Stimulated activated naive CD8-positive, alpha-beta T cell treated with anti-CD3 and anti-CD28 coated beads, Interleukin-15, amount 100 ng/mL, for 72 hours (primary cell): ENCODE measurements at regions not wholly inside any gene's neighbourhood (a gene's known extent, or its start where the extent isn't known, plus 50 kb on each side); places are given as distances from the start of the nearest gene placed in this dataset.
A peak's percentile ranks its signal among the peaks of the same experiment; 100 is the strongest.

Source experiments
- ATAC-seq: fragments of 150-1000 bp; cut with Tn5 transposase; 2 replicates; pipeline ENCODE4 v1.10.0; 2021; ENCODE audit warnings: mild to moderate bottlenecking, moderate library complexity
- DNase-seq, 2 donors: peaks; one replicate each; pipeline ENCODE4 v3.0.0; 2021 to 2022
- H3K27ac Mint-ChIP-seq, 2 donors: one replicate each; pipeline ENCODE4 v1.8.0; 2022; ENCODE audit warnings: mild to moderate bottlenecking in 2 of 2, mixed read lengths in 2 of 2, moderate library complexity in 2 of 2
- H3K27me3 Mint-ChIP-seq: one replicate; pipeline ENCODE4 v1.8.0; 2022; ENCODE audit warnings: mixed read lengths
- H3K4me1 Mint-ChIP-seq: one replicate; pipeline ENCODE4 v1.8.0; 2022; ENCODE audit warnings: mild to moderate bottlenecking, mixed read lengths
- H3K4me3 Mint-ChIP-seq, 2 donors: one replicate each; pipeline ENCODE4 v1.8.0; 2022; ENCODE audit warnings: mild to moderate bottlenecking in 2 of 2, mixed read lengths in 2 of 2, moderate library complexity in 1 of 2
- H3K9me3 Mint-ChIP-seq, 2 donors: one replicate each; pipeline ENCODE4 v1.8.0; 2022; ENCODE audit warnings: mixed read lengths in 2 of 2

- peaks cover under 1% of the 10 kb centered on the region for H3K27me3 Mint-ChIP-seq
- H3K9me3 Mint-ChIP-seq, result no peaks in the 10 kb centered on the region
- no peak overlapping the region for H3K4me3 Mint-ChIP-seq
- no peaks in the 10 kb centered on the region for H3K4me1 Mint-ChIP-seq
- DNase-seq, result no peak
- no peak for ATAC-seq
- H3K27ac Mint-ChIP-seq, result no peak overlapping the region
These were observed 51.0 kb downstream of the POU3F3 start for GRCh38 chr2:104904889-104905288.

- H3K27ac Mint-ChIP-seq, result no peak overlapping the region
- H3K27me3 Mint-ChIP-seq, result no peaks in the 10 kb centered on the region
- DNase-seq, result no peak
- no peak for ATAC-seq
- H3K9me3 Mint-ChIP-seq, result no peaks in the 10 kb centered on the region
- H3K4me1 Mint-ChIP-seq, result no peaks in the 10 kb centered on the region
- no peak overlapping the region for H3K4me3 Mint-ChIP-seq
These were observed 55.4 kb downstream of the POU3F3 start for GRCh38 chr2:104909317-104909716.

GRCh38 chr2:104914509-104914908, 60.6 kb downstream of the POU3F3 start:
- no peaks in the 10 kb centered on the region for H3K27me3 Mint-ChIP-seq
- no peak overlapping the region for H3K27ac Mint-ChIP-seq
- H3K4me1 Mint-ChIP-seq, result no peaks in the 10 kb centered on the region
- ATAC-seq (no peak), DNase-seq (no peak)
- no peak overlapping the region for H3K4me3 Mint-ChIP-seq
- no peaks in the 10 kb centered on the region for H3K9me3 Mint-ChIP-seq

GRCh38 chr2:104915107-104915793, 61.3 kb downstream of the POU3F3 start:
- H3K9me3 Mint-ChIP-seq, result peaks cover 0 to 1% of the 10 kb centered on the region in 2 donors
- H3K4me1 Mint-ChIP-seq, result no peaks in the 10 kb centered on the region
- no peak for DNase-seq
- no peak overlapping the region for H3K27ac Mint-ChIP-seq
- H3K4me3 Mint-ChIP-seq, result no peak overlapping the region
- no peaks in the 10 kb centered on the region for H3K27me3 Mint-ChIP-seq
- no peak for ATAC-seq

- Mint-ChIP-seq H3K27me3 (no peaks in the 10 kb centered on the region), H3K9me3 (peaks cover 0 to 24% of the 10 kb centered on the region in 2 donors), H3K4me1 (no peaks in the 10 kb centered on the region), H3K4me3 (no peak overlapping the region), H3K27ac (no peak overlapping the region)
- DNase-seq (no peak), ATAC-seq (no peak)
These were observed 65.2 kb downstream of the POU3F3 start for GRCh38 chr2:104919127-104919526.

GRCh38 chr2:104923665-104924064, 69.8 kb downstream of the POU3F3 start:
- DNase-seq (no peak), ATAC-seq (no peak)
- H3K27ac Mint-ChIP-seq, result no peak overlapping the region
- peaks cover 0 to 24% of the 10 kb centered on the region in 2 donors for H3K9me3 Mint-ChIP-seq
- no peaks in the 10 kb centered on the region for H3K4me1 Mint-ChIP-seq
- no peaks in the 10 kb centered on the region for H3K27me3 Mint-ChIP-seq
- no peak overlapping the region for H3K4me3 Mint-ChIP-seq

GRCh38 chr2:104929663-104930062, 75.7 kb downstream of the POU3F3 start:
- no peak for ATAC-seq
- DNase-seq, result no peak
- no peaks in the 10 kb centered on the region for H3K9me3 Mint-ChIP-seq
- H3K27ac Mint-ChIP-seq, result no peak overlapping the region
- no peaks in the 10 kb centered on the region for H3K4me1 Mint-ChIP-seq
- no peak overlapping the region for H3K4me3 Mint-ChIP-seq
- no peaks in the 10 kb centered on the region for H3K27me3 Mint-ChIP-seq

- Mint-ChIP-seq H3K4me1 (no peaks in the 10 kb centered on the region), H3K4me3 (no peak overlapping the region), H3K27ac (no peak overlapping the region), H3K27me3 (no peaks in the 10 kb centered on the region), H3K9me3 (no peaks in the 10 kb centered on the region)
- ATAC-seq (no peak), DNase-seq (no peak)
These were observed 76.8 kb downstream of the POU3F3 start for GRCh38 chr2:104930732-104931131.

- Mint-ChIP-seq H3K9me3 (no peaks in the 10 kb centered on the region), H3K4me3 (no peak overlapping the region), H3K27me3 (no peaks in the 10 kb centered on the region), H3K4me1 (no peaks in the 10 kb centered on the region), H3K27ac (no peak overlapping the region)
- ATAC-seq, result no peak
- no peak for DNase-seq
These were observed 78.3 kb downstream of the POU3F3 start for GRCh38 chr2:104932243-104932642.

GRCh38 chr2:104933151-104933917, 79.4 kb downstream of the POU3F3 start:
- Mint-ChIP-seq H3K27me3 (no peaks in the 10 kb centered on the region), H3K9me3 (no peaks in the 10 kb centered on the region), H3K4me3 (no peak overlapping the region), H3K4me1 (peaks cover 3% of the 10 kb centered on the region), H3K27ac (no peak overlapping the region)
- no peak for ATAC-seq
- DNase-seq, result no peak

GRCh38 chr2:104936527-104936926, 82.6 kb downstream of the POU3F3 start:
- H3K9me3 Mint-ChIP-seq, result no peaks in the 10 kb centered on the region
- no peak overlapping the region for H3K4me3 Mint-ChIP-seq
- DNase-seq, result no peak
- peaks cover 6% of the 10 kb centered on the region for H3K4me1 Mint-ChIP-seq
- no peak for ATAC-seq
- peaks cover 4% of the 10 kb centered on the region for H3K27me3 Mint-ChIP-seq
- no peak overlapping the region for H3K27ac Mint-ChIP-seq

GRCh38 chr2:104938231-104938941, 84.5 kb downstream of the POU3F3 start:
- no peak overlapping the region for H3K27ac Mint-ChIP-seq
- peak; percentile 87 for ATAC-seq
- H3K4me1 Mint-ChIP-seq, result peaks cover 6% of the 10 kb centered on the region
- no peaks in the 10 kb centered on the region for H3K9me3 Mint-ChIP-seq
- peaks cover 10% of the 10 kb centered on the region for H3K27me3 Mint-ChIP-seq
- DNase-seq, result no peak
- H3K4me3 Mint-ChIP-seq, result peak overlapping the region in 1 of 2 donors; percentile 41

GRCh38 chr2:104939570-104940217, 85.8 kb downstream of the POU3F3 start:
- Mint-ChIP-seq H3K27ac (no peak overlapping the region), H3K9me3 (no peaks in the 10 kb centered on the region), H3K4me1 (peaks cover 6% of the 10 kb centered on the region), H3K27me3 (peaks cover 16% of the 10 kb centered on the region), H3K4me3 (no peak overlapping the region)
- DNase-seq, result no peak
- ATAC-seq, result no peak

GRCh38 chr2:104944495-104944894, 90.6 kb downstream of the POU3F3 start:
- Mint-ChIP-seq H3K4me1 (no peaks in the 10 kb centered on the region), H3K9me3 (no peaks in the 10 kb centered on the region), H3K27ac (no peak overlapping the region), H3K4me3 (no peak overlapping the region), H3K27me3 (peaks cover 32% of the 10 kb centered on the region)
- ATAC-seq (no peak), DNase-seq (no peak)

- Mint-ChIP-seq H3K4me1 (no peaks in the 10 kb centered on the region), H3K9me3 (no peaks in the 10 kb centered on the region), H3K27me3 (peaks cover 35% of the 10 kb centered on the region), H3K27ac (no peak overlapping the region), H3K4me3 (no peak overlapping the region)
- DNase-seq (no peak), ATAC-seq (no peak)
These were observed 91.2 kb downstream of the POU3F3 start for GRCh38 chr2:104945121-104945520.

GRCh38 chr2:104945866-104946265, 92.0 kb downstream of the POU3F3 start:
- H3K9me3 Mint-ChIP-seq, result no peaks in the 10 kb centered on the region
- no peaks in the 10 kb centered on the region for H3K4me1 Mint-ChIP-seq
- DNase-seq (no peak), ATAC-seq (no peak)
- H3K27ac Mint-ChIP-seq, result no peak overlapping the region
- H3K27me3 Mint-ChIP-seq, result peaks cover 38% of the 10 kb centered on the region
- H3K4me3 Mint-ChIP-seq, result no peak overlapping the region
